Stimulated activated naive CD8-positive, alpha-beta T cell treated with anti-CD3 and anti-CD28 coated beads, Interleukin-15, Interleukin-2, amounts not matched to agents 100 U/mL and 50 U/mL, for 24 hours (primary cell): ENCODE measurements at regions not wholly inside any gene's neighbourhood (a gene's known extent, or its start where the extent isn't known, plus 50 kb on each side); places are given as distances from the start of the nearest gene placed in this dataset.

Experiments used
- ATAC-seq: fragments of 150-1000 bp; cut with Tn5 transposase; one replicate; pipeline ENCODE4 v1.10.0; 2021
- DNase-seq: peaks from one replicate; pipeline ENCODE4 v3.0.0; 2021

DNA sequence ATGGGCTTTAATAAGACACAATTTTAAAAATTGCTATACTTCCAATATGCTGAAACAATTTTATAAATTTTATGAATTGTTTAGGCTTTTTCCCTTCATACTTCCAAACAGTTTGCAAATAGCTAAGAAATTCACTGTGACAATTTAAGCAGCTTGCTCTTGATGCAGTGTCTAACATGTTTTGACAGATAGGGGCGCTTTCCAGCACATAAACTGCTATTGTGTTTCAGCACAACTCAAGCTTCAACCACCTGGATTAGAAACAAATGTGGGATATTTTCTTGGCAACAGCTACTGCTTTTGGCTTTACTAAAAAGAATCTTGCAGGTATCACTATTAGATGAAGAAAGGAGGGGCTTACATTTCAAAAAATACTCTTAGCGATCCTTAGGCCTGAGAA is 565.8 kb upstream of the DPPA4 start:
- DNase-seq (no peak), ATAC-seq (no peak)

GRCh38 chr3:109910772-109911171 is 573.4 kb upstream of the DPPA4 start:
- no peak for ATAC-seq
- DNase-seq = no peak

DNA sequence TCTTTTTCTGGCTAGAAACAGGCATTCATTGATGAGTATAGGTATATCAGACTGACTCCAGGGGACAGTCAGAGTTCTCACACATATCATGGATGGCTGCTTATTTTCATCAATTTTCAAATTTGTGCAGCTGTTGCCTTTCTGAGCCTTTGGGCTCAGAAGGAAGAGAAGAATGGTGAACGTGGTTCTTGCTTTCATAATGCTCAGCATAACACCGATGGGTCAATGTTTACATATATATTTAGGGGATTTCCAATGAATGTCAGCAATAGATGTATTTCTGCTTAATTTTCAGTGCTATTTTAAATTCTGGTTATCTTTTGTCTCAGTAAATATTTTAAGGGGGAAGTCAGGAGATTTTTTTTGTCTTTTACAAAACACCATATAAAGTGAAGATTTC is 581.4 kb upstream of the DPPA4 start:
- DNase-seq (no peak), ATAC-seq (no peak)

DNA sequence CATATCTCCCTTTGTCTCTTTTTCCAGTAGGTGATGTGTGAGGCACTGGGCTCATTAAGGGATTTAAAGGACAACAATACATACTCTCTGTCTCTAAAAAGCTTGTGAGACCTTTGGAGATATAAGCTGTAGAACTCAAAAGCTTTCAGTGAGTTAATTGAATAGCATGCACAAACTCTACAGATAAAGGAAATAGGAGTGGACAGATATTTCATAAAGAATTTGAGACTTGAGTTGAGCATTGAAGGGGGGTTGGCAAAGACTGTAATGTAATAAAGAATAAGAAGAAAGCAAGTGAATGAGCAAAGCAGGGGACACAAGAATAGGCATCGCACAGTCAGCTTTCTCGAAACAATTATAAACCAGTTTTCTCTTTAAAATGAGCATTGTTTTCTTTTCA is 583.4 kb upstream of the DPPA4 start:
- no peak for ATAC-seq
- no peak for DNase-seq

DNA sequence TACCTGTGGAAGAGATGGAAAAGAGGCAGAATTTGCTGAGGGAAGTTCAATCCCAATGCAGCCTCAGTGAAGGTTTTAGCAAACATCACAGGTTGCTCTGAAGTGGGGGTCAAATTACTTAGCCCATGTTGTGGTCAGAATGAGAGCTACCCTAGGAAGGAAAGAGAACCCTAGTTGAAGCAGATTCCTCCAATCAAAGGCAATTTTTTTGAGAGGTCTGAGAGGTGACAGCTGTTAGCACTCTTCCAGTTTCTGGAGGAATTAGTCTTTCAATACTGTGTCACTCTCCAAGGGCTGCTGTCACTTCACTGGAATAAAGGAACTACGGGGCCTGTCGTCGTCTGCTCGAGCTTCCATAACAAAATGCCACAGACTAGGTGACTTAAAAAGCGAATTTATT is 584.2 kb upstream of the DPPA4 start:
- no peak for DNase-seq
- no peak for ATAC-seq

GRCh38 chr3:109922856-109923255 is 585.5 kb upstream of the DPPA4 start:
- no peak for ATAC-seq

DNA sequence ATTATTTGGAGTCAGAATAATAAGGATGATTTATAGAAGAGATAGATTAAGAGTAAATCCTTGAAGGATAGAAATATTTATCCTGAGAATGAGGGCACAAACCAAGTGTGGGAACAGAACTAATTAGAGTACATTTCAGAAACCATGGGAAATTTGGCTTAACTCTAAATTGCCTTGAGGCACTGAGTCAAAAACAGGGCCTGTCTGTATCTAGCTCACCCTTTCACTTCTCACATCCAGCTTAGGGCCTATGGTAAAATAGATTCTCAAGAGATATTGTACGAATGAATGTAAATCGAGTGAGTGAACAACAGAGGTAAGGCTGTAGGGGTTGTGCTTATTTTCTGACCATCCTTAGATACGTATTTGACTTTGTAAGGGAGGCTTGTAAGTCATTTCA is 586.1 kb upstream of the DPPA4 start:
- ATAC-seq (no peak), DNase-seq (no peak)

More at GRCh38 chr3:109922856-109923255, 585.5 kb upstream of the DPPA4 start:
- no peak for DNase-seq

DNA sequence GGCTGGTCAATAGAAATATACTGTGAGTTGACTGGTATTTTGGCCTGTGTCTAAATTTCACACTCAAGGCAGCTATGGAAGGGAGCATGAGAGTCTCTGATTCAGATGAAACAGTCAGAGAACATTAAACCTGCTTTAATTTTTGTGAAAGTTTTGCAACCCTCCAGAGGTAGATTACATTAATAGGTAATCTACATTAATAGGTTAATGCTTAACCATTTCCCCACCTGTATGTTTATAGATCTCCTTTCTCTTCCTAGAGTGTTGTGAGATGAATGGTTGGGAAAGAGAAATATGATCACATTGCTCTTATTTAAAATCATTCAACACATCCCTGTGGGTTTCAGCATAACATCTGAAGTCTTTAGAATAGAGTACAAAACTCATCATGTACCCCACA is 586.9 kb upstream of the DPPA4 start:
- no peak for DNase-seq
- ATAC-seq = no peak

GRCh38 chr3:109926376-109926775 is 589.0 kb upstream of the DPPA4 start:
- DNase-seq (no peak), ATAC-seq (no peak)

GRCh38 chr3:109927161-109927560 is 589.8 kb upstream of the DPPA4 start:
- ATAC-seq (peak; percentile 68), DNase-seq (no peak)

DNA sequence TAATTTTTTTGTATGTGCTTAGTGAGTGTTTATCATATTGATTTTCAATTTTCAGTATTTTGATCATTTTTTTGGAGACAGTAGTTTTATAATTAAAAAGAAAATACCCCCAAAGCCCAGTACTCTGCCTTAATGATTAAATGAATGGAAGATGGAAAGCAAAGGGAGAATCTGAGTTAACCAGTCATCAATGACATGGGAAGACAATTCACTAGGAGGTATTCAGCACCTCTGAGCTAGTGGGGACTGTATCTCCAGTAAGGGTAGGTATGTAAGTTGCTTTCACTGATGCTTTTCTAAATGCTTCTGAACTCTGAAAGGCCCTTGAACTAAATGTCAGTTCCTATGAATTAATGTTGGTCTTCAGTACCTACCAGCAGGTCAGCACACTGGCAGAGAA is 590.4 kb upstream of the DPPA4 start:
- ATAC-seq (no peak), DNase-seq (no peak)

DNA sequence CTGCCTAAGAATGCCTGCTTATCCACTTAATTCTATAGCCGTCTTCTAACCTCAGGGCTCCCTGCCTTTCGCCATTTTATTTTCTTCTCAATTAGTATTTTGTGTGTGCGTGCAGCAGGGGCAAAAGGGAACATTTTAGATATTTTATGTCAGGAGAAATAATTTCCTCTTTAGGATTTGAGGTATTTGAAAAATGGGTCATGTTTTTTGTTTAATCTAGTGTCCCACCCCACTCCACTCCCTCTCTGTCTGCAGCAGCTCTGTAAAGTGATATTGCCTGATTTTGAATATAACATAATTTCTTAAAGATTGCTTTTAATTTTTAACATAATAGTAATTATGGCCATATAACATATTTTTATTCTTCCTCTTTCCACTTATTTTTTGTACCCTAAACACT is 593.2 kb upstream of the DPPA4 start:
- ATAC-seq (no peak), DNase-seq (no peak)

DNA sequence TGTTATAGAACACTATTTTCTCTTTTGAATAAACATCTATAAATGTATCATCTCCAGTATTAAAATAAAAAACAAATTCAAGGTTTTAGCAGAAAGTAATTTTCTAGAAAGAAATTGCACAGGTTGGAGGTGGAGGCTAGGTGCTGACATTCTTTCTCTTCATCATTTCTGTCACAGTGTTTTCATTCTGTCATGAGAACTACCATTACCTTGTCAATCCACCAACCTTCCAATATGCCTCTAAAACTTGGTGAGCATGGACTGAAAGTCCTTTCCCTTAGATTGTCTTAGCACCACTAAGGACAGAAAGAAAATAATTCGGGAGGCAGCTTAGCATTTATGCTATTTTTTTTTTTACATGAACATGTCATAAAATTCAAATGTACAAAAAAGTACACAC is 596.2 kb upstream of the DPPA4 start:
- no peak for ATAC-seq
- DNase-seq = no peak

- DNase-seq (no peak), ATAC-seq (no peak)
Observed at GRCh38 chr3:109939817-109940216, 602.5 kb upstream of the DPPA4 start.

DNA sequence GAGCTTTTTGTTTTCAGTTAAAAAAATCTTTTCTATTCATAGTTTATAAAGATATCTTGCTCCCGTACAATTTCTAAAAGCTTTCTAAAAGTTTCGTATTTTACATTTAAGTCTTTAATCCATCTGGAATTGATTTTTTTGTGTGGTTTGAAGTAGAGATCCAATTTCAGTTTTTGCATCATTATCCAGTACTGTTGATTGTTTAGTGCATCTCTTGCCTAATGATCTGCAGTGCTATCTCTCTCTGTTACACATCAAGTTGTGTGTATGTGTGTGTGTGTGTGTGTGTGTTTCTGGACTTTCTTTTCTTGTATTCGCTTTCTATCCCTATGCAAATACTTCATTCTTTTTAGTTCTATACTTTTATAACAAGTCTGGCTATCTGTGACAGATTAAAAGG is 605.8 kb upstream of the DPPA4 start:
- ATAC-seq (no peak), DNase-seq (no peak)

GRCh38 chr3:109944836-109945235 is 607.5 kb upstream of the DPPA4 start:
- DNase-seq (no peak), ATAC-seq (no peak)

DNA sequence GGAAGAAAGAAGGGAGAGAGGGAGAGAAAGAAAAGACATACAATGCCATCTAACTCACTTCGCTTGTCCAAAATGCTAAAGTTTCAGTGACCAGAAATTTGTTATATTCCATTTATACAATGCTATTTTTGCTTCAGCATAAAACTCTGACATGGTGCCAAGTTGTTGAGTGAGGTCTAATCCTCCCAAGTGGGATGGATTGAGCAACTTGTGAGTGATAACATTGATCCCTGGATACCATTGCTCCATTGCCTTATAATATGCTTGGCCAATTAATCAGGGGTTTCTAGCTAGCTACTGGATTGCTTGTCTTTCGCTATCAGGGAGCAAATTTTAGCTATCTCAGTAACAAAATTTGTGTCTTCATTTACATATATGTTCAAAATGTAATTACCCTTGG is 615.6 kb upstream of the DPPA4 start:
- ATAC-seq = no peak
- no peak for DNase-seq

- DNase-seq = no peak
- no peak for ATAC-seq
Observed at GRCh38 chr3:109963831-109964230, 626.5 kb upstream of the DPPA4 start.

DNA sequence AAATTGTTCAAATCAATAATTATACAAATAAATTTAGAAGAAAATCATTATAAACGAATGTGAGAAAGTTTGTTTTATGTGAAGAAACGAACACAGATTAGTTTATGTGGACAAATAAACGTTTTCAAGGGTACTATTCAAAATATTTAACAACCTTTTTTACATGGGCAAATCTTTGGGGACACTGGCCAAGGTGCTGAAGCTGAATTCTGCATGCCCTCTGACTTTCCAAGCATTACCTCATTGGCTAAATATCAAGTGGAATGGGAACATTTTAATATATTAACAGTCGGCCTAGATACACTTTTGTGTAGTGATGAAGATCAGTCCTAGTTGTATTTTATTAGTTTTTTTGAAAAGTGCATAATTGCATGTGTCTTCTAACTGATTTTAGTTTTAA is 636.4 kb upstream of the DPPA4 start:
- DNase-seq = no peak
- ATAC-seq = no peak

DNA sequence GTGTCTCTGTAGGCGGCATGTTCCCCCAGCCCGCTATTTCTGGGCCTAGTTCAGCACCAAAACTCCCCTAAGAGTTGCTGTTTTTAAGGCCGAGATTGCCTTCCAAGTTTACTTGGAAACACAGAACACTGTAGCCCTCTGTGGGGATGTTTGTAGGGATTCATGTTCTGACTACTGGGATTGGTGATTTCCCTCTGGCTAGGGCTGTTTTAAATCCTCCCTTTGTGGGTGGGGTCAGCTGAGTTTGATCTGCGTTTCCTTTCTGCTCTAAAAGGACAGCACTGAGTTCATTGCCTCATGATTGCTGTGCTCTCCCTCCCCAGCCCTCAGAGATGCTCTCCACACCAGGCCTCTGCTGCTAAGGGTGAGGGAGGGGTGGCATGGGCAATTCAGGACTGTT is 640.6 kb upstream of the DPPA4 start:
- no peak for ATAC-seq
- no peak for DNase-seq

GRCh38 chr3:109982201-109982600 is 644.9 kb upstream of the DPPA4 start:
- DNase-seq = no peak
- no peak for ATAC-seq

- no peak for ATAC-seq
- DNase-seq = no peak
Observed at GRCh38 chr3:109984976-109985375, 647.6 kb upstream of the DPPA4 start.

GRCh38 chr3:109985943-109986555 is 648.7 kb upstream of the DPPA4 start:
- no peak for ATAC-seq
- no peak for DNase-seq

GRCh38 chr3:109994853-109995252 is 657.5 kb upstream of the DPPA4 start:
- DNase-seq = no peak
- ATAC-seq = no peak

GRCh38 chr3:109995377-109995776 is 658.0 kb upstream of the DPPA4 start:
- ATAC-seq = no peak
- no peak for DNase-seq
